ENCODE measurements at regions not wholly inside any gene's neighbourhood (a gene's known extent, or its start where the extent isn't known, plus 50 kb on each side); places are given as distances from the start of the nearest gene placed in this dataset.
"Not testable (repeated sequence)": the region's sequence is repeated elsewhere in the genome, so short reads cannot be mapped to it uniquely, and the experiment has no call there.

DNA sequence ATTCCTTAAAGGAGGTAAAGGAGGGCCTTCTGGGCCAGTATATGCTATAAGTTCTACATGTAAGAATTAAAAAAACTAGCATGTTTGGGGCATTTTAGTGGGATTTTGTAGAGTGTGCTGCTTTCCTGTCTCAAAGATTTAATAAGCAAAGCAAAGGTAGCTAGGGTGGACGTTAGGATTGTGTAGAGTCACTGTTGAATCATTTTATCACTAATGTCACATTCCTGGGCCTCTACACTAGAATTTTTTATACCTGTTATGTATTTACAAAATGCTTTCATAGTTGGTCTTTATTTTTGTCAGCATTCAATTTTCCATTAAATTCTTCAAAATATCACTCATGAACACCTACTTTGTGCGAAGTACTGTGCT is 139.4 kb upstream of the PHYHIPL start:
- DNase-seq (ENCODE audit: low read depth in 2 of 2): no peak

DNA sequence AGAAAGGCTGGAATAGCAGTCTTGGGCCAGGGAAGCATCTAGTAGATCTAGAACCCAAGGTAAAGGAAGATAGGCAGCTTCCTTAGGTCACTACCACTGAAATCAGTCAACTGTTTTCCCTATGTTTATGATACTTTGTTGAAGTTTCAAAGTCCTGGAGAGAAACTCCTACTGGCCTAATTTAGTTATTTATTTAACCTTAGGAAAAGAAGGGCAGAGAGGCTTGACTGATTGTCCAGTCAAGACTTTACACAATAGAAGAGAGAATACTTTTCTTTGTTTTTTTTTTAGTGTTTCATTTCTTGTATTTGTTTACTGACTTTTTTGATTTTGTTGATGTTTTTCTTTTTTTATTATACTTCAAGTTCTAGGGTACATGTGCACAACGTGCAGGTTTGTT is 138.9 kb upstream of the PHYHIPL start:
- DNase-seq (ENCODE audit: low read depth in 2 of 2): no peak

- not testable (repeated sequence) for DNase-seq (ENCODE audit: low read depth in 2 of 2)
Observed at GRCh38 chr10:59043358-59043757, 133.1 kb upstream of the PHYHIPL start.

- no peak for DNase-seq (ENCODE audit: low read depth in 2 of 2)
Observed at GRCh38 chr10:59047180-59047579, 129.3 kb upstream of the PHYHIPL start.

- DNase-seq (ENCODE audit: low read depth in 2 of 2): no peak
Observed at GRCh38 chr10:59047957-59048618, 128.4 kb upstream of the PHYHIPL start.

DNA sequence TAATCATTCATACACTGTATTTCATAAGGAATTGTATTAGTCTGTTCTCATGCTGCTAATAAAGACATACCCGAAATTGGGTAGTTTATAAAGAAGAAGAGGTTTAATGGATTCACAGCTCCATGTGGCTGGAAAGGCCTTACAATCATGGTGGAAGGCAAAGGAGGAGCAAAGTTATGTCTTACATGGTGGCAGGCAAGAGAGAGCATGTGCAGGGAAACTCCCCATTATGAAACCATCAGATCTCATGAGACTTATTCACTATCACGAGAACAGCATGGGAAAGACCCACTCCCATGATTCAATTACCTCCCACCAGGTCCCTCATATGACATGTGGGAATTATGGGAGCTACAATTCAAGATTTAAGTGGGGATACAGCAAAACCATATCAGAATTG is 122.9 kb upstream of the PHYHIPL start:
- DNase-seq (ENCODE audit: low read depth in 2 of 2): not testable (repeated sequence)

DNA sequence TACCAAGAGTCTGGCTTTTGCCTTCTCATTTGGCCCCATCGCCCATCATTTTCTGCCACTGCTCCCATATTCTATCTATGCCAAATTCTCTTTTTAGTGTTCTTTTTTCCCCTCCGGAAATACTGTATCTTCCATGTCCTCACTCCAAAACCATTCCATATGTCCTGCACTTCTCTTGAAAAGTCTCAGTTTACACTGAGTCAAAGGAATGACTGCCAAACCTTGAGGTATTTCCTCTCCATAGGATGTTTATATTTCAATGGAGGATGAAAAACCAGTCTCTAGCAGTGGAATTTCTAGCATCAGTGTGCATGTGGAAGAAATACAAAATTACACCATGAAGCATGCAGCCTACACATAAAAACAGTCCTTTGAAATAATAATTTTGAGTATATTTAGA is 121.4 kb upstream of the PHYHIPL start:
- no peak for DNase-seq (ENCODE audit: low read depth in 2 of 2)

GRCh38 chr10:59057345-59057744 is 119.1 kb upstream of the PHYHIPL start:
- DNase-seq (ENCODE audit: low read depth in 2 of 2): no peak

GRCh38 chr10:59060852-59061251 is 115.6 kb upstream of the PHYHIPL start:
- DNase-seq (ENCODE audit: low read depth in 2 of 2): no peak

- DNase-seq (ENCODE audit: low read depth in 2 of 2): no peak
Observed at GRCh38 chr10:59063491-59063890, 113.0 kb upstream of the PHYHIPL start.

DNA sequence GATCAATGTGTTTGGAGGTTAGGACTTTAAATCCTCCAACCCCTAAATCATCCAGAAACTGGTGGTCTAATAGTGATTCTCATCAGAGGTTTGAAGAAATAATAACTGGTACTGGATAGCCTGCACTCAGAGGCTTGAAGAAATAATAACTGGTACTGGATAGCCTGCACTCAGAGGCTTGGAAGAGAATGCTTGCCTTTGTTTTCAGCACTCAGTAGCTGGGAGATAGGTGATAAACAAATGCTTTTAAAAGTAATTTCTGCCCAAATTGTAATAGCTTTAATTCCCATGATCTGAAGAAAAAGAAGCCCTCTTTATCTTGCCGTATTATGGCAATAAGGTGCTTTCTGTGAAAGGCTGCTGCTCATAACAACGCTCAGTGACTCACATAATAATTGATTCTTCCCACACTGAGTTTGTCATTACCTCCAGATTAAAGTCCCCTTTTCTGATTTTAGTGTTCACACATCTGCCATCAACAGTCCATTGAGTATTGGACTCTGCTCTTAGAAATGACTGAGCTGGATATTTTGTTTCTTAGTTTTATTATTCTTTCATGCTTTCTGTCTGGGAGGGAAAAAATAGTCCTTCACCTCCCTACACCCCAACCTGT is 112.3 kb upstream of the PHYHIPL start:
- no peak for DNase-seq (ENCODE audit: low read depth in 2 of 2)

GRCh38 chr10:59064759-59065539 is 111.5 kb upstream of the PHYHIPL start:
- DNase-seq (ENCODE audit: low read depth in 2 of 2): no peak

- DNase-seq (ENCODE audit: low read depth in 2 of 2): no peak
Observed at GRCh38 chr10:59068581-59069191, 107.8 kb upstream of the PHYHIPL start.

DNA sequence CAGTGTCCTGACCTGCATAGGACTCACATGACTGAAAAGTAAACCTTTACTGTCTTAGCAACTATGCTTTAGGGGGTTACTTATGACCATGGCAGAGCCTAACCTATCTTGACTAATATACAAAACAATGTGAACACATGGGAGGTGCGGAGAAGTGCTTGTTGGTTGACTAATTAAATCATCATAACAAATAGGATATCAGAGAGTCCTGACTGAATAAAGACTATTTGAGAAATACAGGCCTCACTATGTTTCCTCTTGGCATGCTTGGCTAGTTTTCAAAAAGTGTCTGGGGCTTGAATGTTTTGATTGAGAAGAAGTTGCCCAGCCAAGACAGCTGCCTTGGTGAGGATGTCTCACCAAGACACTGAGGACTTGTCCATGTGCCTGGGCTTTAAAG is 104.4 kb upstream of the PHYHIPL start:
- no peak for DNase-seq (ENCODE audit: low read depth in 2 of 2)

DNA sequence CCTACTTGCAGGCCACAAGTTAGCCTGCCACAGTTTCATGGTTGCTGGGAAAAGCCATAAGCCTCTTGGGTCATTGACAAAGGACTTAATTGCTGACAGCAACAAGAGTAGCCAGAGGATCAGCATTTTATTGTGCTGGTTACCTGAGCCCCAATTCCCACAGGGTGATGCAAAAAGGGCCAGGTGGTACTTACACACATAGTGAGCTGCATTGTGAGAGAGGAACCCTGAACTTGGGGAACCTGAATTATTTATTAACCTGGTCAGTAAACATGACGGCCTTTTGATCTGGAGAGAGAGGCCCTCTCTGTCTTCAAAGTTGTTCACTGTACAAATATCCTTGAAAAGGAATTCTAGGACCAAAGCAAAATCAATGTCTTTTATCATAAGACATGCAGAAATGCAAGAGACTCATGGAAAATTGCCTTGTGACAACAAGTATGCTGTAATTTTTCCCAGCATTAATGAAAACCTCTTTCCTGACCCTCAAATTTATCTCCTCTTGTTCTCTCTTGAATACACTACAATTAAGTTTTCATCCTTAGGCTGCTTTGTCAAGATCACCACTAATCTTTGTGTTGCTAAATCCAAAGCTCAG is 102.9 kb upstream of the PHYHIPL start:
- DNase-seq (ENCODE audit: low read depth in 2 of 2): no peak

- no peak for DNase-seq (ENCODE audit: low read depth in 2 of 2)
Observed at GRCh38 chr10:59075576-59075975, 100.9 kb upstream of the PHYHIPL start.

GRCh38 chr10:59077855-59078254 is 98.6 kb upstream of the PHYHIPL start:
- DNase-seq (ENCODE audit: low read depth in 2 of 2): no peak

- no peak for DNase-seq (ENCODE audit: low read depth in 2 of 2)
Observed at GRCh38 chr10:59078978-59079377, 97.5 kb upstream of the PHYHIPL start.

DNA sequence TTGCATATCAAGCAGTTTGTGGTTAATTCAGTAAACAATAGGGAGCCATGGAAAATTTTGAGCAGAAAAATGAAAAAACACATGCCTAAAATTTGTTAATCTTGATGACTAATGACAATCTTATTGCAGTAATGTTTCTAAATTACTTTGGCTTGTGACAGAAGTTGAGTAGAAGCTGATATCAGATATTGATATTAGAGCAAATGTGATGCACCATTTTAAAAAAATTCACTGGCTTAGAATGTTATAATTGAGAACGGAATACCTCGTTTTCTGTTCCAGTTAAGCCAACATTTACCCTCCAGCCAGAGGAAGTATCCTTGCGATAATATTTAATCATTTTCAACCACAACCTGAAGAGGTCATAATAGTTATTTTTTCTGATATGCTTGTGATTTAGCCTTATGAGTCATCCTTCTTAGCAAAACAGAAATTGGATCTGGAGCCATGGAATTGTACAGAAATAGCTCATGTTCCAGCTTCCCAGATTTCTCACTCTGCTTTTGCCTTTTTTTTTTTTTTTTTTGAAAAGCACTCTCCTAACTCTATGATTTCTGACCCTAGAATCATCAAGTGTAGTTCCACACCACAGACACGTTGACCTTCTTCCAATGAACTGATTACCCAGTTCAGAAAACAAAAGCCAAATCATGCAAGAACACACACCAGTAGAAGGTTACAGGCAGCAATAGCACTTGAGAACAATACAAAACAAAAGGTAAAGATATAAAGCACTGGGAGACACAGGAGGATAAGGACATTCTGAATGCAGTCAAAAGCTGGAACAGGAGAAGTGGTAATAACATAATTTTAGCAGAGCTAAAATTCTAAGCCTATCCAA is 96.8 kb upstream of the PHYHIPL start:
- no peak for DNase-seq (ENCODE audit: low read depth in 2 of 2)

DNA sequence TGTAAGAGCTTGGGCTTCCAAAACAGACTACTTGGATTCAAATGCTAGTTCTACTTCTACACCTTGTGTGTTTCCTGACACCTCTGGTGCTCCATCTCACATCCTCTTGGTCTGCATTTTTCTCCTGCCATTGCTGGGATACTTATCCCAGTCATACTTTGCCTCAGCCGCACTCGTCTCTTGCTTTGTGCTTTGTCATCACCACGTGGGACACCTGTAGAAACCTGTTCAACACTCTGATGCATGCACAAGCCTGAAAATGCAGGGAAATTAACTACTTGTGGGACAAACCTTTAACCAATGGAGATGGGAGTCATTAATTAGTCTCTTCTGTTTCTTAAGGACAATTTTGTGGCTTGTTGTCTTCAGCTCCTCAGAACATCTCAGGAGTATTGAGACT is 94.2 kb upstream of the PHYHIPL start:
- DNase-seq (ENCODE audit: low read depth in 2 of 2): no peak

GRCh38 chr10:59085054-59085453 is 91.4 kb upstream of the PHYHIPL start:
- no peak for DNase-seq (ENCODE audit: low read depth in 2 of 2)
